Upper lobe of left lung (tissue), 6 donors: ENCODE measurements at regions not wholly inside any gene's neighbourhood (a gene's known extent, or its start where the extent isn't known, plus 50 kb on each side); places are given as distances from the start of the nearest gene placed in this dataset.
"Not testable (repeated sequence)": the region's sequence is repeated elsewhere in the genome, so short reads cannot be mapped to it uniquely, and the experiment has no call there.

ENCODE experiments used
- ATAC-seq, 2 donors: fragments of 200-7000 bp; cut with Tn5 transposase; one replicate each; pipeline ENCODE4 v1.9.1; 2022; ENCODE audit warnings: mild to moderate bottlenecking in 2 of 2, moderate library complexity in 2 of 2; ENCODE audit not compliant: low FRiP score in 2 of 2
- DNase-seq, 2 donors: peaks; one replicate each; pipeline ENCODE4 v3.0.0-alpha.2; 2019 to 2020
- H3K27ac ChIP-seq, 4 donors: fragments of 200-600 bp; sonication (generic); one replicate each; pipeline ENCODE4 v1.5.1; 2016 to 2019
- H3K27me3 ChIP-seq, 4 donors: fragments of 200-600 bp; sonication (generic); one replicate each; pipeline ENCODE4 v1.5.1; 2017 to 2019
- H3K36me3 ChIP-seq, 4 donors: fragments of 200-600 bp; sonication (generic); one replicate each; pipeline ENCODE4 v1.5.1; 2016 to 2019
- H3K4me1 ChIP-seq, 4 donors: fragments of 200-600 bp; sonication (generic); one replicate each; pipeline ENCODE4 v1.5.1; 2018 to 2019
- H3K4me3 ChIP-seq, 4 donors: fragments of 200-600 bp; sonication (generic); one replicate each; pipeline ENCODE4 v1.5.1; 2017 to 2019; ENCODE audit warnings: mild to moderate bottlenecking in 2 of 4, moderate library complexity in 1 of 4
- H3K9me3 ChIP-seq, 4 donors: fragments of 200-600 bp; sonication (generic); one replicate each; pipeline ENCODE4 v1.5.1; 2018 to 2019
- EP300 ChIP-seq, 4 donors: sonication (generic); formaldehyde crosslinking; IDR thresholded peaks; one replicate each; pipeline ENCODE4 v1.5.1; 2017; ENCODE audit warnings: antibody characterized with exemption in 4 of 4, control low read depth in 2 of 4
- POLR2A ChIP-seq, 4 donors: fragments of 450-650 bp; IDR thresholded peaks; one replicate each; pipeline ENCODE4 v1.5.1; 2016 to 2017; ENCODE audit warnings: antibody characterized with exemption in 4 of 4, mild to moderate bottlenecking in 2 of 4
- POLR2AphosphoS5 ChIP-seq, 2 donors: sonication (generic); formaldehyde crosslinking; IDR thresholded peaks; one replicate each; pipeline ENCODE4 v1.5.1; 2017; ENCODE audit warnings: antibody characterized with exemption in 2 of 2
- WGBS, 2 donors: methylation state at CpG; one replicate each; pipeline ENCODE4 v1.1.5; 2017 to 2018; 5-methylcytosine and 5-hydroxymethylcytosine counted together
- TF ChIP-seq, protein P1 (sequence below), 6 experiments: fragments of 450-650 bp in 4 of 6; fragments of 200-600 bp in 2 of 6; sonication (generic) in 2 of 6; IDR thresholded peaks; one replicate each; pipeline ENCODE4 v1.5.1; 2016 to 2019; ENCODE audit warnings: antibody characterized with exemption in 6 of 6
- donor health status: DM: no; HTN: no; CAD: no; lungs with moderate emphysema.
- donor health status: DM: no; HTN: yes; CAD: no; lungs with severe emphysema.

- Histone ChIP-seq H3K9me3 (no peaks in the 10 kb centered on the region), H3K27me3 (no peaks in the 10 kb centered on the region), H3K4me3 (no peak overlapping the region), H3K36me3 (no peaks in the 10 kb centered on the region), H3K27ac (no peak overlapping the region), H3K4me1 (no peaks in the 10 kb centered on the region)
- ATAC-seq (no peak), DNase-seq (no peak)
- WGBS, 2 donors, result 61 to 80% methylated on average over 1 of the region's 1 CpG
- TF ChIP-seq, protein P1, sequence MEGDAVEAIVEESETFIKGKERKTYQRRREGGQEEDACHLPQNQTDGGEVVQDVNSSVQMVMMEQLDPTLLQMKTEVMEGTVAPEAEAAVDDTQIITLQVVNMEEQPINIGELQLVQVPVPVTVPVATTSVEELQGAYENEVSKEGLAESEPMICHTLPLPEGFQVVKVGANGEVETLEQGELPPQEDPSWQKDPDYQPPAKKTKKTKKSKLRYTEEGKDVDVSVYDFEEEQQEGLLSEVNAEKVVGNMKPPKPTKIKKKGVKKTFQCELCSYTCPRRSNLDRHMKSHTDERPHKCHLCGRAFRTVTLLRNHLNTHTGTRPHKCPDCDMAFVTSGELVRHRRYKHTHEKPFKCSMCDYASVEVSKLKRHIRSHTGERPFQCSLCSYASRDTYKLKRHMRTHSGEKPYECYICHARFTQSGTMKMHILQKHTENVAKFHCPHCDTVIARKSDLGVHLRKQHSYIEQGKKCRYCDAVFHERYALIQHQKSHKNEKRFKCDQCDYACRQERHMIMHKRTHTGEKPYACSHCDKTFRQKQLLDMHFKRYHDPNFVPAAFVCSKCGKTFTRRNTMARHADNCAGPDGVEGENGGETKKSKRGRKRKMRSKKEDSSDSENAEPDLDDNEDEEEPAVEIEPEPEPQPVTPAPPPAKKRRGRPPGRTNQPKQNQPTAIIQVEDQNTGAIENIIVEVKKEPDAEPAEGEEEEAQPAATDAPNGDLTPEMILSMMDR (IDR thresholded peaks at IDR 0.05), result no peak
- TF ChIP-seq POLR2AphosphoS5 (IDR thresholded peaks at IDR 0.05), result no peak
- no peak for TF ChIP-seq EP300 (IDR thresholded peaks at IDR 0.05)
- no peak for TF ChIP-seq POLR2A (IDR thresholded peaks at IDR 0.05)
Observed at GRCh38 chr17:53626286-53626685, 196.4 kb upstream of the KIF2B start.

DNA sequence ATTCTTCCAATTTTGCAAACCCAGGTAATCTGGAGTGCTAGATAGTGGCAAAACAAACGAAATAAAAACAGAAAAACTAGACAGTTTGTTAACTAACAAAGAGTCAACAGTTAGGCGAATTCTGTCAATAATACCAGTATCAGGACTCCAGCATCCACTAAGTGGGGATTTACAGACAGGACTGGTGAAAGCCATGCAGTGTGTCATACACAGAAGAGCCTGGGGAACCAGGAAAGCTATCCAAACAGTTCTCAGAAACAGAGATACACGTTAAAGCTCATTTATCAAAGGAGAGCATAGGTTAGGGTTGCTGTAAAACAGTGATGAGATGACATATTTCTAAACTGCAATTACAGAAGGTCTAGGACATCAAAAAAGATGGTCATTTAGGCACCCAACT lies 203.7 kb upstream of the KIF2B start:
- no peak overlapping the region for H3K4me3 ChIP-seq
- H3K4me1 ChIP-seq, result no peaks in the 10 kb centered on the region
- no peaks in the 10 kb centered on the region for H3K9me3 ChIP-seq
- WGBS, 2 donors, result 40 to 53% methylated on average over 3 of the region's 3 CpGs
- no peaks in the 10 kb centered on the region for H3K36me3 ChIP-seq
- no peak overlapping the region for H3K27ac ChIP-seq
- DNase-seq, result no peak
- no peak for TF ChIP-seq POLR2A (IDR thresholded peaks at IDR 0.05)
- TF ChIP-seq, protein P1 (IDR thresholded peaks at IDR 0.05), result no peak
- no peak for TF ChIP-seq POLR2AphosphoS5 (IDR thresholded peaks at IDR 0.05)
- TF ChIP-seq EP300 (IDR thresholded peaks at IDR 0.05), result no peak
- no peak for ATAC-seq
- no peaks in the 10 kb centered on the region for H3K27me3 ChIP-seq

DNA sequence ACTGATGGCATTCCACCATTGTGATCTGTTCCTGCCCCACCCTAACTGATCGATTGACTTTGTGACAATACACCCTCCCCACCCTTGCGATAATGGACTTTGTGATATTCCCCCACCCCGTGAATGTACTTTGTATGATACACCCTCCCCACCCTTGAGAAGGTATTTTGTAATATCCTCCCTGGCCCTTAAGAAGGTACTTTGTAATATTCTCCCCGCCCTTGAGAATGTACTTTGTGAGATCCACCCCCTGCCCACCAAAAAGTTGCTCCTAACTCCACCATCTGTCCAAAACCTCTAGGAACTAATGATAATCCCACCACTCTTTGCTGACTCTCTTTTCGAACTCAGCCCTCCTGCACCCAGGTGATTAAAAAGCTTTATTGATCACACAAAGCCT lies 214.5 kb upstream of the KIF2B start:
- 76 to 82% methylated on average over 5 of the region's 5 CpGs for WGBS, 2 donors
- not testable (repeated sequence) for DNase-seq, H3K36me3 ChIP-seq, H3K9me3 ChIP-seq, H3K27me3 ChIP-seq, H3K4me1 ChIP-seq, H3K4me3 ChIP-seq, ATAC-seq, H3K27ac ChIP-seq

DNA sequence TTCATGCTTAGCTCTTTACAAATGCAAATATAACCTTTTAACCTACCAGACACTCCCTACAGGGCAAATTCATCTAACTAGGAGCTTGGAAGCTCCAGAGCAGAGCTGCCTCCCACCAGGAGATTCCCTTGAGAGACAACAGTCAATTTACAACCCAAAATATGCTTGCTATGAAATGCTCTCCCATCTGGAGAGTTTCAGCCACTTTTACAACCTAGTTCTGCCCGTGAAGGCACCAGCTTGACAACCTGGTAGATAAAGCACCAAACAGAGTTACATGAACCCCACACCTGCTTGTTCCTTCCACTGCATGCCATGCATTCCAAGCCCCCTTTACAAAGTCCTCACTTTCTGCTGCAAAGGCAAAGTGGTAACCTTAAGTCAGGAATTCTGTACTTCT lies 215.3 kb upstream of the KIF2B start:
- no peak for DNase-seq
- WGBS, 2 donors, result 13 to 27% methylated on average over 1 of the region's 1 CpG
- Histone ChIP-seq H3K4me3 (no peak overlapping the region), H3K4me1 (no peaks in the 10 kb centered on the region), H3K36me3 (no peaks in the 10 kb centered on the region), H3K9me3 (no peaks in the 10 kb centered on the region), H3K27me3 (no peaks in the 10 kb centered on the region), H3K27ac (no peak overlapping the region)
- TF ChIP-seq POLR2AphosphoS5 (IDR thresholded peaks at IDR 0.05) (no peak), EP300 (IDR thresholded peaks at IDR 0.05) (no peak), POLR2A (IDR thresholded peaks at IDR 0.05) (no peak)
- TF ChIP-seq, protein P1 (IDR thresholded peaks at IDR 0.05), result no peak
- ATAC-seq, result no peak

- H3K27ac ChIP-seq, result no peak overlapping the region
- no peaks in the 10 kb centered on the region for H3K36me3 ChIP-seq
- no peaks in the 10 kb centered on the region for H3K27me3 ChIP-seq
- no peak for ATAC-seq
- no peaks in the 10 kb centered on the region for H3K9me3 ChIP-seq
- no peak overlapping the region for H3K4me3 ChIP-seq
- TF ChIP-seq POLR2A (IDR thresholded peaks at IDR 0.05) (no peak), EP300 (IDR thresholded peaks at IDR 0.05) (no peak), POLR2AphosphoS5 (IDR thresholded peaks at IDR 0.05) (no peak)
- TF ChIP-seq, protein P1 (IDR thresholded peaks at IDR 0.05), result no peak
- no peak for DNase-seq
- no peaks in the 10 kb centered on the region for H3K4me1 ChIP-seq
Observed at GRCh38 chr17:53588317-53588716, 234.4 kb upstream of the KIF2B start.
